Renal cortex interstitium (tissue), 11 donors: ENCODE measurements at regions not wholly inside any gene's neighbourhood (a gene's known extent, or its start where the extent isn't known, plus 50 kb on each side); places are given as distances from the start of the nearest gene placed in this dataset.
"Not testable (repeated sequence)": the region's sequence is repeated elsewhere in the genome, so short reads cannot be mapped to it uniquely, and the experiment has no call there.

Source experiments
- DNase-seq, 11 donors: peaks; one replicate each; pipeline ENCODE4 v3.0.0-alpha.2; 2013; ENCODE audit warnings: low read depth in 9 of 11, low spot score in 4 of 11; ENCODE audit errors: extremely low read depth in 1 of 11

DNA sequence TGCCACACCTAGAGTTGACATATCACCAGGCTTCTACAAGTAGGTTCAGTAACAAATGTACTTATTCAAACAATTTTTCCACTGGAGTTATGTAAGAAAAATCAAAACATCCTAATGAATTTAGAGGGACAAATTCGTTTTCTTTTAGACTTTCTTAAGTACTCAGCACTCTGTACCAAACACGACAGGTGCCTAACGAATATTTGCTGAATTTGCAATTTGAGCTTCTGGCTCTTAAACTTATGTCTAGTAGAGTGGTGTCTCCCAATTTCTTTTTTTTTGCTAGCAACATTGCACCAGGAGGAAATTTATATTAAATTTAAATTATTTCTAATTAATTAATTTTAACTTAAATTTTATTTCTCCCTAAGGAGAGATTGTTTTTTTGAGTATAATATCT is 397.0 kb downstream of the CNTN3 start:
- no peak for DNase-seq

DNA sequence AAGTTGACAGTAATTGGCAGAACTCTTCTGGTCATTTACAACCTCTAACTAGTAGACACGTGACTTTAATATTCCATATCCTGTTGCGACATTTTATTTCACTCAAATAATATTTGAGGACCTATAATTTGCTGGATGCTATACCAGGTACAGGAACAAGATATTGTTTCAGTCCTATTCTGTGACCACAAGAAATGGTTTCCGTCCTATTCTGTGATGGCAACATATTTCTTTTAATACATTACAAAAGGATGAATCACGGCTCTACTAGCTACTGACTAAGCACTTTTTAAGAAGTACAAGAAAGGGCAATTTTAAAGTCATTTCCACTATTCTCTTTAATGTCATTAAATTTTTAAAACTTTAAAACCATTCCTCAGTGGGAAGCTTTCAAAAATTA is 400.2 kb downstream of the CNTN3 start:
- DNase-seq = no peak

GRCh38 chr3:74210739-74211138 is 403.7 kb downstream of the CNTN3 start:
- no peak for DNase-seq

DNA sequence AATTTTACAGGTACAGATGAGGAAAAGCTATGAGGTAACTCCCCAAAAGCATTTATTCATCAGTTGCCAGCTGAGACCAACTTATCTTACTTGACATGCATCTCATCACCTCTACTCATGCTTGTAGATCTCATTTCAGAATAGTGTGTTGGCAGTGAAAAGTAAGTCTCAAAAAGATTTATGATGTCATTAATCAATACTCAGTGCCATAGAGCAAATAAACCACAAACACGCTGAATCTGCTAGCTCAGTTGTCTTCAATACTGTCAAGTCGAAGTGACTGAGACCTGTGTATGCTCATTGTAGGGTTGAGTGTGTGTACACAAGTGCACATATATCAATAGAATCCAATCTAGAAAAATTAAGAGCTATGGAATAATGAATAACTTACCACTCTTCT is 413.5 kb downstream of the CNTN3 start:
- no peak for DNase-seq

- not testable (repeated sequence) for DNase-seq
Observed at GRCh38 chr3:74178664-74179063, 435.8 kb downstream of the CNTN3 start.

GRCh38 chr3:74173090-74173489 is 441.4 kb downstream of the CNTN3 start:
- DNase-seq = no peak

DNA sequence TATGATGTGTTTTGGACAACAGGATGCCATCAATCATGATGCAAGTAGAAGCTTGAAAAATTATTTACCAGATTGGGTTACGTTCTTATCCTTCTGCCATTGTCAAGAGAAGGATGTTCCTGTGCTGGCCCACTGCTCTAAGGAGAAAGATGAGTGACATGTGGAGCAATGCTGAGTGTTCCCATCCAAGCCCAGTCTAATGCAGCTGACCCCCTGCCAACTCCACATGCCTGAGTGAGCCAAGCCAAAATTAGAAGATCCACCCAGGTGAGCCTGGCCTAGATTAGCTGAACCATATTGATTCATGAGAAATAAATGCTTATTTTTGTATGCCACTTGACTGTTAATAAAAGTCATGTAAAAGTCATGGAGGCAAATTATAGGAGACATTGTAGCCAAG is 446.5 kb downstream of the CNTN3 start:
- no peak for DNase-seq

DNA sequence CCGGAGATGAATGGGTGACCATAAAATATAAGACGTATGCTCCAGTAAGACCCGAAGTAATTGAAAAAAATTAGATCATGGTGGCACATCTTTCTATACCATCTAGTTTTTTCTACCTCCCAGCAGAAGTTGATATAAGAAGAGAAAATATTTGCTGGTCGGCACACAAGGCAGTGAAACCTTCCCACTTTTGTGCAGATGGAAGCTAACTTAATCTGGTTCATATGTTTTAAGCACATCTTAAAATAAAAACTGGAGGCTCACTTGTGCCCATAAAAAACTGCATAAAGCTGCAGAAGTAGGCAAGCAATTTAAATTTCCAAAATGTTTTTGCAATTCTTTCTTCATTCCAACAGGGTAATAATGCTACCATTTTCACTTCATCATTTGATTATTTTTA is 449.2 kb downstream of the CNTN3 start:
- DNase-seq = no peak

GRCh38 chr3:74149466-74149865 is 465.0 kb downstream of the CNTN3 start:
- DNase-seq = no peak

DNA sequence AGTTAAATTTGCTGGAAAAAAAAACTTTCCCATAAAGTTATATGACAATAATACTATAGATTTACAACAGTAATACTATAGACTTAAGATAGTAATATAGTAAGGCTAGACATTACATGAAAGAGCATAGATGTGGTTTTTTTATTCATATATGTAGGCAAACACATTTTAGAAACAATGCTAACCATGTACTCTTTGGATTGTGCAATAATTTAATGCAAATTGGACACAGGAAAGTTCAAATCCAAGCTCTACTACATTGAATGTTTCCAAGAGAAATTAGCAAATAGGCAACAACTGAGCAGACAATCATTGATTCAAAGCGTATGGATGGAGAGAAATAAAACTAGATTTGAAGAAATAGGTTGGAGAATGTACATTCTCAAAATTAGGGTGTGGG is 469.2 kb downstream of the CNTN3 start:
- no peak for DNase-seq

DNA sequence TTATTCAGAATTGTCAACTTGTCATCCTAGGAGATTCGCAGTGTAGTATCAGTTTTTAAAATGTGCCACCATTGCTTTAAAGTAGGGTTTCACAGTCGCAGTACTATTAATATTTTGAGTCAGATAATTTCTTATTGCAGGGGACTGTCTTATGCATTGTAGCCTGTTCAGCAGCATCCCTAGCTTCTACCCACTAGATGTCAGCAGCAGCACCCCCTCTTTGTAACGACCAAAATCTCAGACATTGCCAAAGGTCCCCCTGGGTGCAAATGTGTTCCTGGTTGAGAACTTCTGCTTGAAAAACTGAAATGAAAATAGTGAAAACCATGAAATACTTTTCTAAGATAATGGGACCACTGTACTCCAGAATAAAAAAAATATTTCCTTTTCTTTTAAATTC is 474.8 kb downstream of the CNTN3 start:
- DNase-seq = no peak

GRCh38 chr3:74137790-74138189 is 476.7 kb downstream of the CNTN3 start:
- DNase-seq = no peak

DNA sequence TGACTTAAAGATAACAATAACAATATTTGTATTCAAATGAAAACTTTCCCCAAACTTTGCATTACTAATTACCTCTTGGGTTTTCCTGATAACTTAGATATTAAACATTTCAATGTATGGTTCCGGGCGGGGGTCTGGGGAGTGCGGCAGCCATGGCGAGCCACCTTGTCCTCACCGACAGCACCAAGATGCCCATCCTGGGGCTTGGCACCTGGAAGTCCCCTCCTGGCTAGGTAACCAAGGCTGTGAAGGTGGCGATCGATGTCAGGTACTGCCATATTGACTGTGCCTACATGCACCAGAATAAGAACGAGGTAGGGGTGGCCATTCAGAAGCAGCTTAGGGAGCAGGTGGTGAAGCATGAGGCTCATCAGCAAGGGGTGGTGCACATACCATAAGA is 478.7 kb downstream of the CNTN3 start:
- no peak for DNase-seq

DNA sequence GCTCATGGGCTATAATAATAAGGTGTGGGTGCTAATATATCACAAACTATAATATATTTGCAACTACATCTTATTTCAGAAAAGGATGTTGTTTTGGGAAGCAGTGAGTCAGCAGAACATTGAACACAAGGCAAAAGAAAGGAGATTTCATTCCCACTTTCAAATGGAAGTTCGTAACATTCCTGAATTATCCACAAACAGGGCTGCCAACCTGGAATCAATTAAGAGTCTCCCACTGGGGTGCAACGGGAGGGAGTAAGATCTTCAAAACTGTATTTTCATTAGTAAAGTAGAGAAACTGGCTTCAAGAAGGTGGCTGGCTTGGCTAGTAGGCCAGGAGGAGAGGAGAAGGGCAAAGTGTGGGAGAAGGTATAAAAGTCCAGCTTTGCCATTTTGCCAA is 479.6 kb downstream of the CNTN3 start:
- no peak for DNase-seq

- not testable (repeated sequence) for DNase-seq
Observed at GRCh38 chr3:74131546-74132328, 482.7 kb downstream of the CNTN3 start.

DNA sequence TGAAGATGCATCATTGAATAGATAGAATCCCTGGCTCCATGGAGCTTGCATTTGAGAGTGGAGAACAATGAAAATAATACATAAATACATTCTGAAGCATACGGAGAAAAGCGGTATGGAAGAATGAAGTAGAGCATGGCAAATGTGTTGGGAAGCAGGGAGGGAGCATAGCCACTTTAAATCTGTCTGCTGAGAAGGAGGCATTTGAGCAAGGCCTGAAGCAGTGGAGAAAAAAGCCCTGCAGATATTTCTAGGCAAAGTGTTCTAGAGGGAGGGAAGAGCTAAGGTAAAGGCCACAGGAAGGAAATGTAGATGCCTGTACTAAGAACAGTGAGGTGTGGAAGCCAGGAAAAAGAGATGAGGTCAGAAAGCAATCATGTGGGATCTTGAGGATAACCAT is 484.8 kb downstream of the CNTN3 start:
- DNase-seq = no peak

DNA sequence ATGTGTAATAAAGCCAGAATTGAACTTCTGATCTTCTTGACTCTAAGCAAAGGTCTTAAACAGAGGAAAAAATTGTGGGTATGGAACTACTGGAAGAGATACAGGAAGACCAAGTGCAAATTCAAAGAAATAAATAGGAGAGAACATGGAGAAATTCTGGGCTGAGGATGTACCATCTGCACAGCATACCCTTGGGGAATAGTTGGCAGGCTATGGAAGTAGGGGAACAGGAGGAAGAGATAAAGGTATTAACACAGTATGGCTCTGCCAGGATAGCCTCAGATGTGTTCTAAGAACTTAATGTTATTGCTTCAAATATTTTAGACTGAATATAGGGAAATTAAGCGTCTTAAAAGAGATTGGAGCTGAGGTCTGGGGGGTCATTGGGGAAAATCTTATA is 485.4 kb downstream of the CNTN3 start:
- DNase-seq = no peak

DNA sequence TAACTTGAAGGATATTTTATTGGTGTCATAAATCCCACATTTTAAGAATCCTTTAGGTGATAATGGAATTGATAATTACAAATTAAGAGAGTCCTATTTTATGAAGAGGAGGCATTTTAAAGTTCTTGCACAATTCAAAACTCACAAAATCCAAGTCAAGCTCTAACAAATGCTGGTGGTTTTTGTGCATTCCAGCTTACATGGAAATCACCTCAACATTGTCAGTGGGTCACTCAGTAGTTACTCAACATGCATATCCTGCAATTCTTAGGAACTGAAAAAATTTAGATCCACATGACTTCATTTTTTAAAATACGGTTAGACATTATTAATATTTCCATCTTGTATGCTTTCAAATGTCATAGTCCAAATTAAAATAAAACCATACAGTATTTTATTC is 487.2 kb downstream of the CNTN3 start:
- DNase-seq = no peak

GRCh38 chr3:74124782-74125181 is 489.7 kb downstream of the CNTN3 start:
- DNase-seq = no peak

DNA sequence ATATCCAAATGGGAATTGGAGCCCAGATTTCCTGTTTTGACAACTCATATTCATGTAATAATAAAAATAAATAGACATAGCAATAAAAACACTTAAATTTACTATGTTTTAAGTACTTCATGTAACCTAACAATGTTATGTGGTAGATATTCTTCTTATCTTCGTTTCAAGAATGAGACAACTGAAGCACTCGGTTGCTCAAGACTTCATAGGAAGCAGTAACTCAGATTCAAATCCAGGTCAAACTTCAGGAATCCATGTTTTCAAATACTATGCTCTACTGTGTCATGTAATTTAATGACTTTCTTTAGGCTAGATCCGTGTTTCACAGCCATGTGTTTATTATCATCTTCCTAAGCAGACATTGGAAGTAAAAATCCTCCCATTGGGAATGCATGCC is 492.2 kb downstream of the CNTN3 start:
- DNase-seq = no peak

DNA sequence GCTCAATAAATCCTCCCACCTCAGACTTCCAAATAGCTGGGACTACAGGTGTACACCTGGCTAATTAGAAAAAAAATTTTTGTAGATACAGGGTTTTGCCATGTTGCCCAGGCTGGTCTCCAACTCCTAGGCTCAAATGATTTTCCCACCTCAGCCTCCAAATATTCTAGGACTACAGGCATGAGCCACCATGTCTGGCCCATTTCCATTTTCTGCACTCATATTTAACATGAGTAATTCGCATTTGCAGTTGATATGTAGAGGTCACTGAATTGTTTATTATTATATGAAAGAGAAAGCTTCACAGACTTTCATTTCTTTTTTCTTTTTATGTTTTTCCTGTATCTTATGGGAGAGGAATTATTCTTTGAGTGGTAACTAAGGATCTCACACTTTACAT is 492.7 kb downstream of the CNTN3 start:
- DNase-seq = no peak
